ENCODE measurements at regions not wholly inside any gene's neighbourhood (a gene's known extent, or its start where the extent isn't known, plus 50 kb on each side); places are given as distances from the start of the nearest gene placed in this dataset.
"Not testable (repeated sequence)": the region's sequence is repeated elsewhere in the genome, so short reads cannot be mapped to it uniquely, and the experiment has no call there.

DNA sequence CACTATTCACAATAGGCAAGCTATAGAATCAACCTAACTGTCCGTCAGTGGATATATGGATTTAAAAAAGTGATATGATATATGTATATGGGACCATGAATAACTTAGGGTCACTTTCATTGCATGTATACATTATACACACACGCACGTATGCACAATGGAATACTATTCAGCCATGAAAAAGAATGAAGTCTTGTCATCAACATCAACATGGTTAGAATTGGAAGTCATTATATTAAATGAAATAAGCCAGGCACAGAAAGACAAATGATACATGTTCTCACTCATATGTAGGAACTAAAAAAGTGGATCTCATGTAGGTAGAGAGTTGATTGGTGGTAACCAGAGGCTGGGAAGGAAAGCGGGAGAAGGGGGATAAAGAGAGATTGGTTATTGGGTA, 234.3 kb downstream of the VRK1 start:
- no peak for DNase-seq

DNA sequence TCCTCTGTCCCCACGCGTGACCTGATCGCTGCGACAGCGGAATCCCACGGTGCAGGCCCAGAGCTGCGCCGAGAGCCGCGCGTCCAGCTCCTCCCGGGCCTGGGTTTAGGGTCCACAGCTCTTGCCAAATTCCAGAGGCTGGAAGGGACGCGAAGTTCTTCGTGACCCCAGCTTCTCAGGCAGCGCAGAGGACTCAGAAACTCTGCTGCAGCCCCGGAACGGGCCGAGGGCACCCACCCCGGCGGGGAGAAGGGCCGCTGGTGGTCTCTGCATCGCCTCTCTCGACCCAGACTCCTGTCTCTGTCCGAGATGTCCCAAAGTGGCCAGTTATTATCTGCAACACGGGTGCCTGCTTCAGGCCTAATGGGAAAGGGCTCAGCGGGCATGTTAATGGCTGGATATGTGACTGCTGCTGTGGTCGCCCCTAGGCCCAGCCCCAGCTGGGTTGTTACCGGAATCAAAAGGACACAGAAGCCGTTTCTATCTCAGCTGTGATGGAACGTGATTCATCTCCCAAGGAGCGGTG, 236.4 kb downstream of the VRK1 start:
- DNase-seq: no peak

DNA sequence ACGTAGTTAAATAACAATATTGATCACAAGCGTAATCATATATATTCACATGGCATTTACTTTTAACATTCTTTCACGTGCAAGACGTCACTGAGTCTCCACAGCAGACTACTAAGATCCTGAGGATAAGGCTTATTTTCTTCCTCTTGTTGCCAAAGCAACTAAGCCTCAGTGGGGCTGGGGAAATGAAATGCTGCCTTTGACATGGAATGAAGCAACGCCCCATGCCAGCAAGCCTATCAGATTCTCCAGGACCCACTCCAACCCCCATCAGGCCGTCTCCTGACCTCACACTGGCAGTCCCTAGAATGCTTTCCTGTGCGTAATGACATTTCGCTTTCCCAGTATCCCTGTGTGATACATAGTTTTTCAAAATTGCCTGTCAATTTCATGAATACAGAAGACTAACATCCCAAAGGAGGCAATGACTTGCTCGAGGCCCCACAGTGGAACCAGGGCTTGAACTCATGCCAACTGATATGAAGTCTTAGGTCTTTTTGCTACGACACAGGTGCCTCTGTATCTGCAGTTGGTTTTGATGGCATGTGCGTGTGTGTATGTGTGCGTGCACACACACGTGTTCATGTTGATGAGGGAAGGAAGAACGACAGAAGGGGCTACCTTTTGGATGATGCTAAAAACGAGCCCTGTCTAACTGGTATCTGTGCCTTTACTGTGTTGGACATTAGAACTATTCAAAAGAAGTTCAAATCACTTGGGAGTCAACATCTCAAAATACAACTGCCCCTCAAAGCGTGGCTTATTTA, 239.1 kb downstream of the VRK1 start:
- no peak for DNase-seq

DNA sequence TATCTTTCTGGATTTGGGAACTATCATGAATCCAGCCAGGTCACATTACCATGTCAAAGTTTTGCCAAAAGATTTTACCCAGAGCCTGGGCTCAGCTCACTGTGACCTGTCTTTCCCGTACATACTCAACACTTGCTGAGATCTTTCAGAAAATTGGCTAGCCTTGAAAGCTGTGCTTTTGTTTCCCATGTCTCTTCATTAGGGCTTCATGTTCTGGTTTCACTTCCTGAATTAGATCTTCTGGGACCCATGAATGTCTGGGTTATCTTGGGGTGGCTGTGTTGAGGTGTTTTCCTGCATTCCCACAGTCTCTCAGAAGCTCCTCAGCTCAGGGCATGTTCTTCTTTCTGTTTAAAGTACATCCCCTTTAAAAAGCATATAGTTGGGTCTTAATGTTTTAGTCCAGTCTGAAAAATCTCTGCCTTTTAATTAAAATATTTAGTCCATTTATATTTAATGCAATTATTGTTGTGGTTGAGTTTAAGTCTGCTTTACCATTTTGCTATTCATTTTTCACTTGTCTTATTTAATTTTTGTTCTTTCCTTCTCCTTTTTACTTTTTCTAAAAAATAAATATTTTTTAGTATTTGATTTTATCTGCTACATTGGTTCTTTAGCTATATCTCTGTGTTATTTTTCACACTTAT, 242.7 kb downstream of the VRK1 start:
- DNase-seq: no peak

DNA sequence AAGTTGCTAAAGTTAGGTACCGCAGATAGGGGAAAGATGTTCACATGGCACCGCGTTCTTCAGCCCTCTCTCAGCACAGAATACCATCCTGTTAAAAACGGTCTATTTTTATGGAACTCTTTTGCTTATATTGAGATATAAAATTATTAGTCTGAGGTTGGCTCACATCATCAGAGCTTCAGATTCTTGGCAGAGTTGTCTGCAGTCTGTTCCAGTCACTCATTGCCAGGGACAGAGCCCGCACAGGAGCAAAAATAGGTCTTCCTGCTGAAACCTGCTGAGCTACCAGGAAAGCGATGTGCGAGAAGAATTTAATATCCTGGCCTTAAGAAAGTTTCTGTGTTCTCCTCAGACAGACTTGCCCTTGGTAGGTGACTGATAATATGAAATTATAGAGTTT, 249.8 kb downstream of the VRK1 start:
- DNase-seq: no peak

DNA sequence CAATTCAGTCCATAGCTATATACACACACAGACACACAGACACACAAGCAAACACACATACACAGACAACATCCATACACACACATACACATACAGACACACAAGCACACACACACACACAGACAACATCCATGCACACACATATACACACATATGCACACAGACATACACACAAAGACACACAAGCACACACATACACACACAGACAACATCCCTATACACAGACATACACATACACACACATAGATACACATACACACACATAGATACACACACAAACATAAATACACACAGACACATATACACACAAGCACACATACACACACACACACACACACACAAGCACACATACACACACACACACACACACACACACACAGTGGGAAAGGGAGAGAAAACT, 254.8 kb downstream of the VRK1 start:
- no peak for DNase-seq

DNA sequence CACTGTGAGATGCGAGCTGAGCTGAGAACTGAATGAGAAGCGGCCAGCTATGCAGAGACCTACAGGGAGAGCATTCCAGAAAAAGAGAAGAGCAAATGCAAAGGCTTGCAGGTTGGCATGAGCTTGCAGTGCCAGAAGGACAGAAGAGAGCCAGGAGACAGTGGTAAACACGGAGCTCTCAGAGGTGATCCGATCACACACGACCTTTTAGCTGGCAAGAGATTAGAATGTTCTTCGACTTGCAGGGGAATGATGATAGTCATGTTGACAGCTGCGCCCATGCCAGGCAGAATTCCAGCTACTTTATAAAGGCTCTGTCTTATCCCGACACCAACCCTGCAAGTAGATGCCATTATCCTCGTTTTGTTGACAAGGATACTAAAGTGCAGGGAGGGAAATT, 256.8 kb downstream of the VRK1 start:
- DNase-seq: no peak

DNA sequence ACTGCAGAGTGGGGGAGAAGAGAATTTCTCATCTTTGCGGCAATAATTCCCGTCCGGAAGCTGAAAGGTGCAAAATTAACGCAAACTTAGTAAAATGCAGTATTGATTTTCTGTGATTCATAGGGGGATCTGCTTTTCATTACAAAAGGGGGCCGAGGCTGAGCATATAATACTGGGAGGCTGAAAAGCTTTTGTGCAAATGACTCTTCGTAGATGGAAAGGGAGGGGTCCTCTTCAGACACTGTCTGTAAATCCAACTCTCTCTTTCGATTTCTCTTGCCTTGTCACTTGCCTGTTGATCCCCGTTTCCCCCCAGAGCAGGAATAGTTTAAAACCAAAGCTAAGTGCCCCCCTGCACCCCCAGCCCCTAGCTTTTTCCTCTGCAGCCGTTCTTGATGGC, 258.2 kb downstream of the VRK1 start:
- DNase-seq: no peak

DNA sequence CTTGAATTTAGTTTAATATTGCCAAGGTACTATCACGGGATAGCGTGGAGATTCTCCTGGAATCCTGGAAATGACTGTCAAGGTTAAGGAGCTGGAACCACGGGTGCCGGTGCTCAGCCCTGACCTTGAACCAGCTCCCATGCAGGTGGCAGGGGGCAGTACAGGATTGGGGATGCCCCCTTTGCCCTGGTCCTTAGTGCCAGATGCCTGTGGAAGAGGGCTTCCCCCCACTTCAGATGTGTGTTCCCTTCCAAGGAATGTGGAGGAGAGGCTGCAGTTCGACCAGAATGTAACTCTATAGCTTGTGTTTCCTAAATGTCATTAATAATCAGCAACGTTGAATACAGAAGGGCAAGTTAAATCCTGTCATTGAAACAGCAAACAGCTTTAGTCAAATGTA, 258.9 kb downstream of the VRK1 start:
- DNase-seq: no peak

DNA sequence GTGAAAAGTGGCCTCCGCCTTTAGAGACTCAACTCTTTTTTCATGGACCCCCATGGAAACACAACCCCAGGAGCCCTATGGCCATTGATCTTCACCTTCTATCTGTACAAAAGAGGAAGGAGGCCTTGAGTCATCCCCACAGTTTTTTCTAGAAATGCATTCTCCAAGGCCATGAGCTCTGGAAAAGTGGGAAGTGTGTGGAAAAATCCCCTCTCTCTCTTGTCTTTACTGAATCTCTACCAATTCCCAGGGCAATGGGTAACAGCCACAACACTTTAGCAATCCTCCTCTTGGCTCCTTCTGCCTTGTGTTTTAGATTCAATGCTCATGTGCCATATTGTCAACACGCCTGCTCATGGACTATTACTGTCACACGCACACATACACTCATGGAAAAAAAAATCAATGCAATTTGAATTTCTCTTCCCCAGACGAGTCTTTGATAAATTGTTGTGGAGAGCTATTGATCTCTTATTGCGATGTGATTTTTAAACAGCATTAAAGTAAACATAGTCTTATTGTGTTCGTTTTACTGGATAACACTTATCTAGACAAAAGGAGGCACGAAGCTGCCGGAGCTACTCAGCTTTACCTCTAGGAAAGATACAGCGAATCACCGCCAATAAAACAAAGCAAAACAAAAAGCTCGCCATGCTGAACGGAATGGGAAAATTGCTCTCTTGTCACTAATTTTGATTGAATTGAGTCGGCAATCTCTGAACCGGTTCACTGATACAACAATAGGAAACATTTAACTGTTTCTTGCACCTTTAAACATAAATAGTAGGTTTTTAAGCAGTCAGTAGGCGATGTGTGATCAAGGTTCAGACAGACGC, 260.3 kb downstream of the VRK1 start:
- DNase-seq: no peak

DNA sequence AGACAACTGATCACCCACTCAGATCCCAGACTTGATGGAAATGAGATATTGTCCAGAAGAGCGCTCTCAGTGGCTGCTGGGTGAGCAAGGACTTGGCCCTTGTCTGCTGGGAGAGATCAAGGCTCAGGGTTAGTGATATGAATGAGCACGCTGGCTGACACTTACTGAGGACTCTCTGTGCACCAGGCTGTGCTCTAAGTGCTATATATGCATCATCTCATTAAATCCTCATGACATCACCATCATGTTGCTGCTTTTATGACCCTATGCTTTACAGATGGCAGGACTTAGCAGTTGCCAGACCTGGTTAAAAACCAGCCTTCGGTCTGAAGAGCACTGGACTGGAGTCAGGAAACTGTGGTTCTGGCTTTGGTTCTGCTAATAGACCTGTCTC, 260.9 kb downstream of the VRK1 start:
- DNase-seq: no peak

DNA sequence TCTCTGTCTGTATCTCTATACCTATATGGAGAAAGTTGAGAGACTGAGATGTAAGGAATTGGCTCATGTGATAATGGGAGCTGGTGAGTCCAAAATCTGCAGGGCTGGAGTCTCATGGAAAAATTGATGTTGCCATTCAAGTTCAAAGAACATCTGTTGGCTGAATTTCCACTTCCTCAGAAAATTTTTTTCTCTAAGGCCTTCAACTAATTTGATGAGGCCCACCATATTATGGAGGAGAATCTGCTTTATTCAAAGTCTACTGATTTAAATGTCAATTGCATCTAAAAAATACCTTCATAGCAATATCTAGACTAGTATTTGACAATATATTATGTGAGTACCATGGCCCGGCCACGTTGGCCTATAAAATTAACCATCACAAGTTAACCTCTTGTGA, 261.4 kb downstream of the VRK1 start:
- no peak for DNase-seq

DNA sequence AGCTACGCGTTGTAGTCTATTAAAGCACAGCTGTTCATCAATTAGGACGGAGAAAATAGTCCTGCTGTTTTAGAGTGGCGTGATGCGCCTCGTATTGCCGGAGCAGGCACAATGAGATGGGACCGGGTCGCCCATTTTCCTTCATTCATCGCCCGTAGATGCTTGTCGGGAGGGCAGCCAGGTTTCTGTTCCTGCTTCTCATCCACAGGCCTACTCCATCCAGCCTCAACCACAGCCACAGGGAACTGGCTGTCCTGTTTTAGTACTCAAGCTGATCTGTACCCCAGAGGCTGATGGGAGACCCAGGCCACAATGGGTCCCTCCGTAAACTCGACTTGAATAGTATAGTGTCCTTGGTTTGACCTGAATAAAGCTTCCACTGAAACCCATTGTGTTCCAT, 264.0 kb downstream of the VRK1 start:
- no peak for DNase-seq

DNA sequence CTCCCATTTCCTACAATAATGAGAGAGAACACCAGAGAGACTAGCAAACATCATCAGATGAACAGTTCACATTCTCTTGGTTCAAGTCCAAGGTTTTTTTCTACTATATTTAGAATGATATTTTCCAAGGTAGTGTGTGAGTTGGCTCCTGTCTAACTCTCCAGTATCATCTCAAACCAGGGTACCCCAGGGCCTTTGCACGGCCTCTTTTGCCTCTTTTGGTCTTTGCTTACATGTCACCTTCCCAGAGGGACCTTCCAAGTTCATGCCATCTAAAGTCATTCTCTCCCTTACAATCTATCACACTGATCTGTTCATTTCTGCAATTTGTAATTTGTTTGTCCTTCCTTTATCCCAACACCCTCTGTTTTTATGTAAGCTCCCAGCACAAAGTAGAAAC, 264.5 kb downstream of the VRK1 start:
- DNase-seq: no peak

DNA sequence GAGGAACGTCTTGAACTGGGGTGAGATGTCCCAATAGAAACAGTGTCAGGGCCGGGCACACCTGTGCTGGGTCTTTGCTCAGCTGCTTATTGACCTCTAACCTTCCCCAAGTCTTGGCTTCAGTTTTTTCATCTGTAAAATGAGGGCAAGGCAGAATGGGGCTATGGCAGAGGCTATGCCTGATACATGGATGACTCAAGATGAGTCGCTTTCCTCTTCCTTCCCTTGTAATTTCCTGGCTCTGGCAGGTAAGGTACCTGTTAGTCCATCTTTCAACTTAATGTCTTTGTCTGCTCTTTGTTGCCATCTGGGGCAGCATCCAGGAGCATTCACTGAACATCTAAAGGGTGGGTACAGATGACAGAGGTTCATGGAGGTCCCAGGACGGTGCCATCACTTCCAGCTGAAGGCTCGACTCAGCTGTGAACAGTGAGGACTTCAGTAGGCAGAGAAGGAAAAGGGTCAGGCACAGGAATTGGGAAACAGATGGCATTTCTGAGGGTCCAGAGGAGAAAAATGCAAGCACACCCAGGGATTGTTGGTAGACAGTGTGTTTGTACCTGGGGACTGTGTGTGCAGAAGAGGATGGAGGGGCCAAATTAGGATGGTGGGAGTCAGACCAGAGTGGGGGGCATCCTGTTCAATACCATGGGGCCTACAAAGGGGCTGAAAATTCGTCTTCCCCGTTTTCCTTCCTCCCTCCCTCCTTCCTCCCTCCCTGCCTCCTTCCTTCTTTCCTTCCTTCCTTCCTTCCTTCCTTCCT, 268.3 kb downstream of the VRK1 start:
- no peak for DNase-seq

DNA sequence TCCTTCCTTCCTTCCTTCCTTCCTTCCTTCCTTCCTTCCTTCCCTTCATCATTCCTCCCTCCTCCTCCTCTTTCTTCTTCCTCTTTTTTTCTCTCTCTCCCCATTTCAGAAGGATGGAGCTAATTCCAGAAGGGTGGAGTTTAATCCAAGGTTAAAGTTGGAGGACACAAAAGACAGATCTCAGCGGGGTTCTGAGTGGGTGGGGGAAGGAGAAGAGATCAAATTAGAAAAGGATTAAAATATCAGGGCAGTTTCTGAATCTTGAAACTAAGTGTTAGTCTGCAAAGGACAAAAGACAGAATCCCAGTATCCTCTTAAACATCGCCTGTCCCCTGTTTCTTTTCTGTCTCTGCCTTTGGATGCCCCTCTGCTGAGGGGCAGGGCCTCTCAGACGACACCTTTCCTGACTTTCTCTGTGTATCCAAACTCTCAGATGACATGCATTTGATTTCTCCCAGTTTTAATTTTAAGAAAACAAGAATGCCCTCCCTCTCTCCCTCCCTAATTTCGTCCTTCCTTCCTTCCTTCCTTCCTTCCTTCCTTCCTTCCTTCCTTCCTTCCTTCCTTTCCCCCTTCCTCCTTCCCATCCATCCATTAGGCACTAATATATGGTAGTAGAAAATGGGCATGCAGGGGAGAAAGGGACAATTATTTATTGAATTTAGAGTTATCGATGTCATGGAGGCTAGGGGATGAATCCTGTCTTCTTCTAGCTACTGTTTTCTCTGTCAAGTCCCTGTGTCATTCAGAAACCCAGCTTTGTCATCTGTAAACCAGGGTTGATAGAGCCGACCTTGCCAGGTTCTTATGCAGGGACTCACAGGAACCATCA, 269.1 kb downstream of the VRK1 start:
- DNase-seq: no peak

DNA sequence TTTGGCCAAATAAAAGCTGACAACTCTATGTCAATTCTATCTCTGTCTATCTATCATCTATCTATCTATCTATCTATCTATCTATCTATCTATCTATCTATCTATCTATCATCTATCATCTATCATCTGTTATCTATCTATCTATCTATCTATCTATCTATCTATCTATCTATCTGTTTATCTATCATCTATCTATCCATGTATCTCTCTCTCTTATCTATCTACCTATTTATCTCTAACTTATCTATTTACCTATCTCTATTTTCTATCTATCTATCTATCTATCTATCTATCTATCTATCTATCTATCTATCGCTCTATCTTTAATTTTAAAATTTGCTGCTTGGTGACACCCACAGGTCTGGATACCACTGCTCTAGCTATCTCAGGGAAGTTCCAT, 271.1 kb downstream of the VRK1 start:
- not testable (repeated sequence) for DNase-seq

DNA sequence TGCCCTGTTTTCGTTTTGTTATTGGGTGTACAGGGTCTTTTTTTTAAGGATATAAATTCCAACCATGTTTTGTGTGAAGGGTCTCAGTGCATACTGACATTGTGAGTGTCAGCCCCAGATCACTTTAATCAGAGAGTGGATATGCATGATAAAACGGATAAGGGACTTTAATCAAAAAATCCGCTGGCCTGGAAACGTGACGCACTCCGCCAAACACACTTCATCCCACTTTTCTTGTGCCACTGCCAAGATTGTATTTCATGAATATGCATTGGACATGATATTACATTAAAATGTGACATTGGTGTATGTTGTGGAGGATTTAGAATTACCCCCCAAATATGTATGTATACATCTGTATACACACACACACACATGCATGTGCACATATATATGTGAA, 273.1 kb downstream of the VRK1 start:
- no peak for DNase-seq

DNA sequence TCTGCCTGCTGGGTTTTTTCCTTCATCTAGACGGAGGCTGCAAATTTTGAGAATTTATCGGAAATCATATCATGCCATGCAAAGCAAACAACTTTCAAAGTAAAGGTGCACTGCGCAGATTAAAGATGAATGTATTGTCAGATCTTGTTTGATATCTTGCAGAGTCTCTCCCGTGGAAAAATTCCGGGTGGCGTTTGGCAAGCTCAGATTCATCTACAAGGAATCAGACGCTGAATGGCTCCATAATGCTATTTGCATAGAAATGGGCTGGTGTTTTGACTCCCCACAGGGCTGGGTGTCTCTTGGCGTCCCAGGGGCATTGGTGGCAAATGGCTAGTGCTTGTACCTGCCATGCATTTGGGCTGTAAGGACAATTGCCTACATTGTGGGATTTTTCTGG, 274.0 kb downstream of the VRK1 start:
- DNase-seq: no peak

DNA sequence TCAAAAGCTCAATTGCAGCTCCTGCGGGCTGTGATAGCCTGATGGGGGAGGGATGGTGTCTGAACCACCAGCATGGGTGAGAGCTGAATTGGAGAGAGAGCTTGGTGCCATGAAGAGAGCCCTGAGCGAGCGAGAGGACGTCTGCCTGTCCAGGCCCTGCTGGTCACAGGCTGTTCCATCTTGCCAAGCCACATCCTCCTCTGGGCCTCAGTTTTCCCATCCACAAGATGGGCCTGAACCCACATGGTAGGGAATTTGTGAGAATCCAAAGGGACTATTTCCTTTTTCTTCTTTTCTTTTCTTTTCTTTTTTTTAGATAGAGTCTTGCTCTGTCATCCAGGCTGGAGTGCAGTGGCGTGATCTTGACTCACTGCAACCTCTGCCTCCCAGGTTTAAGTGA, 276.4 kb downstream of the VRK1 start:
- no peak for DNase-seq

DNA sequence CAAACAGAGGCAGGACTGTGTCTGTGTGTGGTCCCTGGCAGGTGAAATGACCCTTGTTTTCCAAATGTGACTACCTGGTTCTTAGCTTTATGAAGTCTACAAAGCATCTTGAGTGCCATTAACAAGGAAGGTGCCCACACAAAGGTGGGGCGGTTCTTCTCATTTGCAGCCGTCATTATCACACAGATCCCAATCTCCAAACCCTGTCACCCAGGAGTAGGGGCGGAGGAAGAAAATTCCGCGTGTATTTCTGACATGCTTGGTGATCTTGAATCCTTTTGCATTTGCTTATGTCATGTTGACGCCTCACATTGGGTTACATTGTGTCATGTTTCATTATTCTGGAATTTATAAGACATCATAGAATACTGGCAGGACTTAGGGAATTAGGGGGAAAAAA, 277.3 kb downstream of the VRK1 start:
- DNase-seq: no peak

DNA sequence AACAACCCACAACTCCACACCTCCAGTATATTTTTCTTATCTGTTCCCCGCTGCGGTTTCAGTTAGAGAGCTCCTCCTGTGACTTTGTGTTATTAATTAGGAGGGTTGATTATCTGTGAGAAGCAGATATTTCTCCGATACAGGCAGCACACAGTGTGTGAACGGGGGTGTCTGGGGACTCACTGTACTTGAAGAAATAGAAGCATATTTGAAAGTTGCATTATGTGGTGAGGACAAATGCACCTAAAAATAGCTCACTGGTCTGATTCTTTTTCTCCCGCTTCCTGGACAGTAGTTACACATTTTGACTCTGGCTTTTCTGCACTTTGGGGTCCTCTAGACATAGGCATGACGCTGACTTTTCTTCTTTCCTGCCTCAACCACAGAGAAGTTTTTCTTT, 277.7 kb downstream of the VRK1 start:
- DNase-seq: no peak
